GM12878 (cell line): ENCODE measurements at regions not wholly inside any gene's neighbourhood (a gene's known extent, or its start where the extent isn't known, plus 50 kb on each side); places are given as distances from the start of the nearest gene placed in this dataset.

Source experiments
- ATAC-seq: fragments of 200-7000 bp; cut with Tn5 transposase; 3 replicates; pipeline ENCODE4 v1.9.1; 2020; ENCODE audit warnings: mild to moderate bottlenecking, moderate library complexity
- BruUV-seq: library from RNA; stranded (reverse); fragments of 400-500 nt; replicated peaks from 2 replicates; lab custom pipeline; 2021; lab: Mats Ljungman, UMichigan
- CTCF ChIA-PET: fragments of 300-600 bp; sonication (Branson Sonifier 250); formaldehyde crosslinking; extraction: SDS; loops from one replicate; lab custom pipeline; 2021; ENCODE audit warnings: inconsistent platforms; lab: Yijun Ruan, JAX
- POLR2A ChIA-PET: fragments of 350-600 bp; formaldehyde crosslinking; extraction: SDS; loops from one replicate; lab custom pipeline; 2021; ENCODE audit warnings: inconsistent platforms; lab: Charles Lee
- RAD21 ChIA-PET: fragments of 300-600 bp; sonication (Branson Sonifier 250); formaldehyde crosslinking; loops from one replicate; lab custom pipeline; 2023; ENCODE audit warnings: antibody characterized with exemption; ENCODE audit not compliant: unreplicated experiment; lab: Charles Lee
- SMC1A ChIA-PET: fragments of 300-600 bp; sonication (Branson Sonifier 250); formaldehyde crosslinking; loops from one replicate; lab custom pipeline; 2023; ENCODE audit not compliant: unreplicated experiment, uncharacterized antibody; lab: Charles Lee
- DNase-seq: peaks from one replicate; pipeline ENCODE4 v3.0.0-alpha.2; 2011; ENCODE audit warnings: low read depth, low spot score
- FAIRE-seq: peaks from 3 replicates; lab custom pipeline; 2011; peaks lifted over from hg19 to GRCh38; lab: Jason Lieb, UNC
- H2AFZ ChIP-seq: 2 replicates; pipeline ENCODE4 v1.6.0; 2011; ENCODE audit warnings: low read depth, low read length, control low read depth; ENCODE audit not compliant: control insufficient read depth
- H3K27ac ChIP-seq: 2 replicates; pipeline ENCODE4 v1.5.1; 2011; ENCODE audit warnings: control low read depth; ENCODE audit not compliant: control insufficient read depth, insufficient read depth
- H3K27me3 ChIP-seq, 2 experiments: replicated peaks in 1 of 2; 2 replicates each; pipeline versions ENCODE4 v1.6.0 to v1.6.1; 2011; ENCODE audit warnings: low read length in 1 of 2; ENCODE audit not compliant: control insufficient read depth in 2 of 2, insufficient read depth in 2 of 2
- H3K36me3 ChIP-seq, 2 experiments: 2 replicates each; pipeline ENCODE4 v1.5.1; 2011; ENCODE audit warnings: low read length in 1 of 2; ENCODE audit not compliant: control insufficient read depth in 2 of 2, insufficient read depth in 2 of 2
- H3K4me1 ChIP-seq: 2 replicates; pipeline ENCODE4 v1.6.1; 2011; ENCODE audit warnings: mild to moderate bottlenecking, low read length, moderate library complexity, mixed read lengths; ENCODE audit not compliant: control insufficient read depth, insufficient read depth
- H3K4me2 ChIP-seq: 2 replicates; pipeline ENCODE4 v1.6.0; 2011; ENCODE audit warnings: control low read depth; ENCODE audit not compliant: control insufficient read depth, insufficient read depth
- H3K4me3 ChIP-seq: fragments of 200-600 bp; sonication (generic); 2 replicates; pipeline ENCODE4 v1.5.1; 2016
- H3K79me2 ChIP-seq: 2 replicates; pipeline ENCODE4 v1.6.0; 2011; ENCODE audit warnings: low read length; ENCODE audit not compliant: control insufficient read depth, insufficient read depth
- H3K9ac ChIP-seq: 2 replicates; pipeline ENCODE4 v1.8.0; 2011; ENCODE audit warnings: low read length, control low read depth, mixed read lengths; ENCODE audit not compliant: control insufficient read depth, insufficient read depth
- H3K9me3 ChIP-seq: replicated peaks from 3 replicates; pipeline ENCODE4 v1.5.1; 2011; ENCODE audit warnings: mild to moderate bottlenecking, low read length; ENCODE audit not compliant: control insufficient read depth, insufficient read depth
- H4K20me1 ChIP-seq: 2 replicates; pipeline ENCODE4 v1.6.0; 2011; ENCODE audit not compliant: control insufficient read depth, insufficient read depth
- ATF3 ChIP-seq: IDR thresholded peaks from 2 replicates; pipeline ENCODE4 v1.6.1; 2011; ENCODE audit warnings: low read depth, mild to moderate bottlenecking, low read length, moderate library complexity, borderline replicate concordance; ENCODE audit errors: extremely low read depth
- E2F8 ChIP-seq: fragments of 450-650 bp; IDR thresholded peaks from 2 replicates; pipeline ENCODE4 v1.6.1; 2018; ENCODE audit warnings: mild to moderate bottlenecking, low read depth, moderate library complexity; ENCODE audit not compliant: partially characterized antibody
- EP300 ChIP-seq, 2 experiments: fragments of 150-350 bp in 1 of 2; IDR thresholded peaks; 2 replicates each; pipeline ENCODE4 v1.6.1; 2011 to 2012; ENCODE audit warnings: low read depth in 2 of 2, low read length in 2 of 2, borderline replicate concordance in 1 of 2, improper control_type of control experiment in 1 of 2, inconsistent platforms in 1 of 2; ENCODE audit not compliant: control insufficient read depth in 1 of 2
- LARP7 ChIP-seq: fragments of 450-650 bp; IDR thresholded peaks from 2 replicates; pipeline ENCODE4 v1.6.1; 2017; ENCODE audit warnings: mild to moderate bottlenecking
- MXI1 ChIP-seq: fragments of 150-350 bp; IDR thresholded peaks from 2 replicates; pipeline ENCODE4 v1.6.1; 2011; ENCODE audit warnings: low read depth, mild to moderate bottlenecking, inconsistent platforms, low read length, improper control_type of control experiment
- PAX8 ChIP-seq: fragments of 450-650 bp; IDR thresholded peaks from 2 replicates; pipeline ENCODE4 v1.6.1; 2017; ENCODE audit warnings: mild to moderate bottlenecking, moderate library complexity
- POLR2A ChIP-seq: IDR thresholded peaks from 2 replicates; pipeline ENCODE4 v1.6.1; 2011; ENCODE audit warnings: low read depth, mild to moderate bottlenecking, low read length
- RUNX3 ChIP-seq: IDR thresholded peaks from 2 replicates; pipeline ENCODE4 v1.6.1; 2012; ENCODE audit warnings: low read length, inconsistent platforms
- SIN3A ChIP-seq: IDR thresholded peaks from 2 replicates; pipeline ENCODE4 v1.6.1; 2012; ENCODE audit warnings: low read depth, low read length, improper control_type of control experiment
- SP1 ChIP-seq: IDR thresholded peaks from one replicate; pipeline ENCODE4 v1.6.1; 2011; ENCODE audit warnings: low read depth, low read length
- SREBF1 ChIP-seq: IDR thresholded peaks from 2 replicates; pipeline ENCODE4 v1.6.1; 2012; ENCODE audit warnings: mild to moderate bottlenecking, low read length
- SUPT20H ChIP-seq: IDR thresholded peaks from 2 replicates; pipeline ENCODE4 v1.6.1; 2011; ENCODE audit warnings: low read depth, mild to moderate bottlenecking, low read length, moderate library complexity, borderline replicate concordance; ENCODE audit not compliant: control insufficient read depth
- WGBS: methylation state at CpG from one replicate; pipeline ENCODE4 v1.1.6; 2016; ENCODE audit warnings: low lambda C conversion rate; ENCODE audit not compliant: insufficient replicate concordance, insufficient coverage; ENCODE audit errors: missing lambda C conversion rate; 5-methylcytosine and 5-hydroxymethylcytosine counted together
- in situ Hi-C: fragments of 300-500 bp; cut with MboI; formaldehyde crosslinking; loops from 9 replicates; pipeline ENCODE4 v1.14.3; 2018; ENCODE audit warnings: mixed read lengths
- intact Hi-C: fragments of 100-400 bp; cut with micrococcal nuclease; formaldehyde crosslinking; loops from one replicate; pipeline ENCODE4 v1.14.2; 2022; ENCODE audit not compliant: unreplicated experiment

- Histone ChIP-seq H3K79me2 (no peaks in the 10 kb centered on the region), H3K27me3 (no peaks in the 10 kb centered on the region), H3K9me3 (no peaks in the 10 kb centered on the region), H3K9ac (no peak overlapping the region), H3K4me3 (no peak overlapping the region), H2AFZ (no peak overlapping the region), H3K4me1 (no peaks in the 10 kb centered on the region), H3K4me2 (no peak overlapping the region), H4K20me1 (no peaks in the 10 kb centered on the region), H3K36me3 (no peaks in the 10 kb centered on the region), H3K27ac (no peak overlapping the region)
- intact Hi-C loops = no loop called here
- ChIA-PET RAD21 (no interaction called here), SMC1A (no interaction called here), CTCF (no interaction called here), POLR2A (no interaction called here)
- in situ Hi-C loops = no loop called here
- 51% methylated on average over 4 of the region's 4 CpGs for WGBS
- FAIRE-seq = no peak
- BruUV-seq = no TSS peak
- no peak for ATAC-seq
- TF ChIP-seq MXI1 (no peak), SREBF1 (no peak), SUPT20H (no peak), RUNX3 (no peak), SIN3A (no peak), POLR2A (no peak), LARP7 (no peak), SP1 (no peak), E2F8 (no peak), EP300 (IDR thresholded peaks at IDR 0.05; ENCODE audit: borderline replicate concordance in 1 of 2, control insufficient read depth in 1 of 2, low read depth in 2 of 2, low read length in 2 of 2) (no peak), PAX8 (no peak), ATF3 (no peak)
- no peak for DNase-seq
Observed at GRCh38 chr2:175454953-175455389, 273.5 kb upstream of the ATP5MC3 start.
